Epithelial cell of esophagus (primary cell): ENCODE measurements at regions not wholly inside any gene's neighbourhood (a gene's known extent, or its start where the extent isn't known, plus 50 kb on each side); places are given as distances from the start of the nearest gene placed in this dataset.

Experiments
- DNase-seq: peaks from one replicate; pipeline ENCODE4 v3.0.0; 2010; ENCODE audit warnings: low read depth
- H3K4me3 ChIP-seq: 2 replicates; pipeline ENCODE4 v1.5.1; 2011; ENCODE audit warnings: mild to moderate bottlenecking, low read length, control low read depth
- CTCF ChIP-seq: IDR thresholded peaks from 2 replicates; pipeline ENCODE4 v1.5.1; 2011; ENCODE audit warnings: low read depth, mild to moderate bottlenecking, low read length, control low read depth, inconsistent platforms; ENCODE audit not compliant: insufficient read depth; ENCODE audit errors: missing control alignments

GRCh38 chr14:39568809-39569538, 136.7 kb upstream of the FBXO33 start:
- no peak overlapping the region for H3K4me3 ChIP-seq
- TF ChIP-seq CTCF, result no peak
- no peak for DNase-seq

- TF ChIP-seq CTCF, result no peak
- no peak overlapping the region for H3K4me3 ChIP-seq
Observed at GRCh38 chr14:39566795-39567194, 134.6 kb upstream of the FBXO33 start.

GRCh38 chr14:39563361-39563760, 131.1 kb upstream of the FBXO33 start:
- no peak for DNase-seq
- H3K4me3 ChIP-seq, result no peak overlapping the region
- TF ChIP-seq CTCF, result no peak

More at GRCh38 chr14:39566795-39567194, 134.6 kb upstream of the FBXO33 start:
- DNase-seq, result no peak

GRCh38 chr14:39562175-39562574, 129.9 kb upstream of the FBXO33 start:
- TF ChIP-seq CTCF, result no peak
- no peak for DNase-seq
- H3K4me3 ChIP-seq, result no peak overlapping the region

GRCh38 chr14:39558525-39558924, 126.3 kb upstream of the FBXO33 start:
- TF ChIP-seq CTCF, result no peak
- no peak for DNase-seq
- no peak overlapping the region for H3K4me3 ChIP-seq

- no peak overlapping the region for H3K4me3 ChIP-seq
- no peak for DNase-seq
- TF ChIP-seq CTCF, result no peak
Observed at GRCh38 chr14:39555749-39556148, 123.5 kb upstream of the FBXO33 start.

- no peak overlapping the region for H3K4me3 ChIP-seq
- no peak for TF ChIP-seq CTCF
- DNase-seq, result no peak
Observed at GRCh38 chr14:39554576-39554975, 122.3 kb upstream of the FBXO33 start.
